Mesothelial cell of epicardium (in vitro differentiated cells): ENCODE measurements at regions not wholly inside any gene's neighbourhood (a gene's known extent, or its start where the extent isn't known, plus 50 kb on each side); places are given as distances from the start of the nearest gene placed in this dataset.
"Not testable (repeated sequence)": the region's sequence is repeated elsewhere in the genome, so short reads cannot be mapped to it uniquely, and the experiment has no call there.

Experiments
- DNase-seq, 2 experiments: peaks; one replicate each; pipeline ENCODE4 v3.0.0; 2021; ENCODE audit warnings: low spot score in 2 of 2; ENCODE audit not compliant: unreplicated experiment in 2 of 2
- H3K27ac Mint-ChIP-seq: 2 replicates; pipeline ENCODE4 v1.8.0; 2021; ENCODE audit warnings: mixed read lengths
- H3K27me3 Mint-ChIP-seq: 2 replicates; pipeline ENCODE4 v1.8.0; 2021; ENCODE audit warnings: low read depth, mixed read lengths
- H3K36me3 Mint-ChIP-seq: 2 replicates; pipeline ENCODE4 v1.8.0; 2021; ENCODE audit warnings: mixed read lengths
- H3K4me1 Mint-ChIP-seq: 2 replicates; pipeline ENCODE4 v1.8.0; 2021; ENCODE audit warnings: mixed read lengths
- H3K4me3 Mint-ChIP-seq: 2 replicates; pipeline ENCODE4 v1.8.0; 2021; ENCODE audit warnings: mild to moderate bottlenecking, moderate library complexity, mixed read lengths
- H3K9me3 Mint-ChIP-seq: 2 replicates; pipeline ENCODE4 v1.8.0; 2021; ENCODE audit warnings: mixed read lengths
- CTCF ChIP-seq: fragments of 200-600 bp; sonication (generic); IDR thresholded peaks from one replicate; pipeline ENCODE4 v1.5.0; 2021; ENCODE audit warnings: antibody characterized with exemption; ENCODE audit not compliant: unreplicated experiment

- Mint-ChIP-seq H3K27me3 (peaks cover 6% of the 10 kb centered on the region), H3K27ac (no peak overlapping the region), H3K4me3 (no peak overlapping the region), H3K36me3 (no peaks in the 10 kb centered on the region), H3K4me1 (peaks cover 14% of the 10 kb centered on the region), H3K9me3 (peaks cover 19% of the 10 kb centered on the region)
- TF ChIP-seq CTCF: no peak
- no peak for DNase-seq
Observed at GRCh38 chr10:44743535-44743934, 167.6 kb upstream of the TMEM72 start.

- Mint-ChIP-seq H3K27me3 (peaks cover 6% of the 10 kb centered on the region), H3K36me3 (no peaks in the 10 kb centered on the region), H3K27ac (no peak overlapping the region), H3K9me3 (peaks cover 7% of the 10 kb centered on the region), H3K4me1 (peaks cover 14% of the 10 kb centered on the region), H3K4me3 (no peak overlapping the region)
- no peak for DNase-seq
- no peak for TF ChIP-seq CTCF
Observed at GRCh38 chr10:44745920-44746319, 165.2 kb upstream of the TMEM72 start.

GRCh38 chr10:44747593-44748172, 163.5 kb upstream of the TMEM72 start:
- DNase-seq: no peak
- no peak for TF ChIP-seq CTCF
- Mint-ChIP-seq H3K27me3 (peaks cover 4% of the 10 kb centered on the region), H3K4me1 (peaks cover 10% of the 10 kb centered on the region), H3K4me3 (no peak overlapping the region), H3K27ac (no peak overlapping the region), H3K9me3 (peaks cover 7% of the 10 kb centered on the region), H3K36me3 (no peaks in the 10 kb centered on the region)

GRCh38 chr10:44749151-44749550, 162.0 kb upstream of the TMEM72 start:
- H3K27me3 Mint-ChIP-seq: peaks cover 2% of the 10 kb centered on the region
- peaks cover 22% of the 10 kb centered on the region for H3K4me1 Mint-ChIP-seq
- H3K36me3 Mint-ChIP-seq: no peaks in the 10 kb centered on the region
- H3K9me3 Mint-ChIP-seq: peaks cover 7% of the 10 kb centered on the region
- no peak overlapping the region for H3K27ac Mint-ChIP-seq
- DNase-seq: no peak
- no peak overlapping the region for H3K4me3 Mint-ChIP-seq
- no peak for TF ChIP-seq CTCF

- peak overlapping the region; percentile 21 for H3K27ac Mint-ChIP-seq
- no peak for TF ChIP-seq CTCF
- no peak for DNase-seq
- H3K4me1 Mint-ChIP-seq: peaks cover 26% of the 10 kb centered on the region
- no peaks in the 10 kb centered on the region for H3K36me3 Mint-ChIP-seq
- no peak overlapping the region for H3K4me3 Mint-ChIP-seq
- peaks cover 7% of the 10 kb centered on the region for H3K9me3 Mint-ChIP-seq
- H3K27me3 Mint-ChIP-seq: no peaks in the 10 kb centered on the region
Observed at GRCh38 chr10:44752451-44753441, 158.4 kb upstream of the TMEM72 start.

- H3K4me1 Mint-ChIP-seq: peaks cover 37% of the 10 kb centered on the region
- not testable (repeated sequence) for H3K27me3 Mint-ChIP-seq, DNase-seq, H3K9me3 Mint-ChIP-seq, H3K36me3 Mint-ChIP-seq, H3K27ac Mint-ChIP-seq, H3K4me3 Mint-ChIP-seq
Observed at GRCh38 chr10:44754355-44754754, 156.8 kb upstream of the TMEM72 start.
